Liver (tissue), 8 donors: ENCODE measurements at regions not wholly inside any gene's neighbourhood (a gene's known extent, or its start where the extent isn't known, plus 50 kb on each side); places are given as distances from the start of the nearest gene placed in this dataset.

Source experiments
- DNase-seq: peaks from one replicate; pipeline ENCODE4 v3.0.0-alpha.2; 2017; ENCODE audit warnings: low spot score
- H3K27ac ChIP-seq, 2 donors: one replicate each; pipeline ENCODE4 v1.7.0; 2013; ENCODE audit warnings: inconsistent platforms in 2 of 2, low read length in 2 of 2, control low read depth in 1 of 2, low read depth in 1 of 2, mild to moderate bottlenecking in 1 of 2
- H3K27me3 ChIP-seq, 4 donors: one replicate each; pipeline versions ENCODE4 v1.6.1 to v1.7.0; 2013; ENCODE audit warnings: low read length in 3 of 4, inconsistent platforms in 1 of 4, mild to moderate bottlenecking in 1 of 4, moderate library complexity in 1 of 4; ENCODE audit not compliant: control insufficient read depth in 4 of 4, insufficient read depth in 4 of 4
- H3K36me3 ChIP-seq, 4 donors: one replicate each; pipeline versions ENCODE4 v1.6.1 to v1.7.0; 2013; ENCODE audit warnings: low read length in 3 of 4, mild to moderate bottlenecking in 3 of 4, low read depth in 1 of 4, moderate library complexity in 1 of 4; ENCODE audit not compliant: control insufficient read depth in 4 of 4, insufficient read depth in 3 of 4
- H3K4me1 ChIP-seq, 4 donors: one replicate each; pipeline versions ENCODE4 v1.6.1 to v1.7.0; 2013; ENCODE audit warnings: low read length in 3 of 4, mild to moderate bottlenecking in 3 of 4, moderate library complexity in 1 of 4; ENCODE audit not compliant: control insufficient read depth in 4 of 4, insufficient read depth in 4 of 4
- H3K4me3 ChIP-seq, 3 donors: one replicate each; pipeline versions ENCODE4 v1.6.1 to v1.7.0; 2013; ENCODE audit warnings: low read length in 3 of 3, control low read depth in 1 of 3, low read depth in 1 of 3, mild to moderate bottlenecking in 1 of 3
- H3K9ac ChIP-seq, 2 donors: one replicate each; pipeline ENCODE4 v1.7.0; 2013; ENCODE audit warnings: low read length in 2 of 2, mild to moderate bottlenecking in 2 of 2, moderate library complexity in 2 of 2, control low read depth in 1 of 2, low read depth in 1 of 2
- H3K9me3 ChIP-seq, 4 donors: one replicate each; pipeline versions ENCODE4 v1.6.1 to v1.7.0; 2013; ENCODE audit warnings: low read length in 3 of 4; ENCODE audit not compliant: control insufficient read depth in 4 of 4
- EGR1 ChIP-seq, 2 donors: IDR thresholded peaks; 2 replicates each; pipeline ENCODE4 v1.6.1; 2016 to 2018; ENCODE audit warnings: antibody characterized with exemption in 2 of 2, low read depth in 2 of 2
- FOXA1 ChIP-seq: IDR thresholded peaks from 2 replicates; pipeline ENCODE4 v1.6.1; 2016; ENCODE audit warnings: antibody characterized with exemption
- FOXA2 ChIP-seq: IDR thresholded peaks from 2 replicates; pipeline ENCODE4 v1.6.1; 2016; ENCODE audit warnings: antibody characterized with exemption
- GABPA ChIP-seq, 2 donors: IDR thresholded peaks in 1 of 2; conservative IDR thresholded peaks in 1 of 2; 2 replicates each; pipeline ENCODE4 v1.6.1; 2016; ENCODE audit warnings: antibody characterized with exemption in 2 of 2, mild to moderate bottlenecking in 1 of 2, moderate library complexity in 1 of 2
- HNF4A ChIP-seq, 2 donors: conservative IDR thresholded peaks; 2 replicates each; pipeline ENCODE4 v1.6.1; 2016; ENCODE audit warnings: antibody characterized with exemption in 2 of 2, mild to moderate bottlenecking in 2 of 2
- HNF4G ChIP-seq: IDR thresholded peaks from 2 replicates; pipeline ENCODE4 v1.6.1; 2016; ENCODE audit warnings: antibody characterized with exemption
- JUND ChIP-seq, 2 donors: IDR thresholded peaks; 2 replicates each; pipeline ENCODE4 v1.6.1; 2016; ENCODE audit warnings: antibody characterized with exemption in 2 of 2
- NR2F2 ChIP-seq: IDR thresholded peaks from 2 replicates; pipeline ENCODE4 v1.6.1; 2016; ENCODE audit warnings: antibody characterized with exemption
- RAD21 ChIP-seq, 2 donors: IDR thresholded peaks; 2 replicates each; pipeline ENCODE4 v1.6.1; 2016; ENCODE audit warnings: antibody characterized with exemption in 2 of 2, mild to moderate bottlenecking in 2 of 2
- RXRA ChIP-seq, 2 donors: IDR thresholded peaks; 2 replicates each; pipeline ENCODE4 v1.6.1; 2017 to 2018; ENCODE audit warnings: antibody characterized with exemption in 2 of 2, mild to moderate bottlenecking in 1 of 2
- SP1 ChIP-seq: IDR thresholded peaks from 2 replicates; pipeline ENCODE4 v1.6.1; 2018; ENCODE audit warnings: antibody characterized with exemption, mild to moderate bottlenecking
- TAF1 ChIP-seq: conservative IDR thresholded peaks from 2 replicates; pipeline ENCODE4 v1.6.1; 2016; ENCODE audit warnings: antibody characterized with exemption, mild to moderate bottlenecking
- YY1 ChIP-seq: IDR thresholded peaks from 2 replicates; pipeline ENCODE4 v1.6.1; 2016; ENCODE audit warnings: antibody characterized with exemption, mild to moderate bottlenecking
- WGBS: extraction: QIAGEN DNeasy Blood & Tissue Kit; methylation state at CpG from one replicate; pipeline ENCODE4 v1.1.7; 2013; 5-methylcytosine and 5-hydroxymethylcytosine counted together
- TF ChIP-seq, protein P1 (sequence below): IDR thresholded peaks from 2 replicates; pipeline ENCODE4 v1.6.1; 2016; ENCODE audit warnings: antibody characterized with exemption, mild to moderate bottlenecking
- TF ChIP-seq, protein P2 (sequence below): IDR thresholded peaks from 2 replicates; pipeline ENCODE4 v1.6.1; 2016; ENCODE audit warnings: antibody characterized with exemption
- TF ChIP-seq, protein P3 (sequence below): fragments of 150-350 bp; IDR thresholded peaks from 2 replicates; pipeline ENCODE4 v1.5.1; 2017; ENCODE audit warnings: improper control_type of control experiment, low read depth, low read length; ENCODE audit not compliant: missing input control
- TF ChIP-seq, protein P4 (sequence below): IDR thresholded peaks from 2 replicates; pipeline ENCODE4 v1.6.1; 2016; ENCODE audit warnings: antibody characterized with exemption
- TF ChIP-seq, protein P5 (sequence below): IDR thresholded peaks from 2 replicates; pipeline ENCODE4 v1.6.1; 2016; ENCODE audit warnings: antibody characterized with exemption
- donor health status: healthy.
- donor health status: healthy.
- donor health status: healthy.
- donor health status: healthy.
- donor health status: healthy.

DNA sequence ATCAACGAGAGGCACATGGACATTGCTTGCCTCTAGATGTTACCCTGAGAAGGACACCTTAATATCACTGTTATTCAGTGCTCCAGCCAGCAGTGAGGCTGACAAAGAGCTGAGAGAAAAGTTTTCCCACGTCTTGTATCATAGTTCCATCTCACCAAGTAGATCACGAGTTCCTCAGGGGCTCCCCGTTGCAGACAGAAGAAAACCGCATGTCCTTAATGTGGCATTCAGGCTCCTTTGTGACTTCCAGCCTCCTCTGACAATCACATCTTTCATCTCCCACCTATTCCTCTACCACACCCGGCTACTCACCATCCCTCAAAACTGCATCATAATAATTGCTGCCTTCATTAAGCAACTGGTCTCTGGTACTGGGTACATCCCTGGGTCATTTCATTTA lies 75.3 kb downstream of the DMRTA2 start:
- no peaks in the 10 kb centered on the region for H3K36me3 ChIP-seq
- H3K4me3 ChIP-seq = no peak overlapping the region
- TF ChIP-seq, protein P1, sequence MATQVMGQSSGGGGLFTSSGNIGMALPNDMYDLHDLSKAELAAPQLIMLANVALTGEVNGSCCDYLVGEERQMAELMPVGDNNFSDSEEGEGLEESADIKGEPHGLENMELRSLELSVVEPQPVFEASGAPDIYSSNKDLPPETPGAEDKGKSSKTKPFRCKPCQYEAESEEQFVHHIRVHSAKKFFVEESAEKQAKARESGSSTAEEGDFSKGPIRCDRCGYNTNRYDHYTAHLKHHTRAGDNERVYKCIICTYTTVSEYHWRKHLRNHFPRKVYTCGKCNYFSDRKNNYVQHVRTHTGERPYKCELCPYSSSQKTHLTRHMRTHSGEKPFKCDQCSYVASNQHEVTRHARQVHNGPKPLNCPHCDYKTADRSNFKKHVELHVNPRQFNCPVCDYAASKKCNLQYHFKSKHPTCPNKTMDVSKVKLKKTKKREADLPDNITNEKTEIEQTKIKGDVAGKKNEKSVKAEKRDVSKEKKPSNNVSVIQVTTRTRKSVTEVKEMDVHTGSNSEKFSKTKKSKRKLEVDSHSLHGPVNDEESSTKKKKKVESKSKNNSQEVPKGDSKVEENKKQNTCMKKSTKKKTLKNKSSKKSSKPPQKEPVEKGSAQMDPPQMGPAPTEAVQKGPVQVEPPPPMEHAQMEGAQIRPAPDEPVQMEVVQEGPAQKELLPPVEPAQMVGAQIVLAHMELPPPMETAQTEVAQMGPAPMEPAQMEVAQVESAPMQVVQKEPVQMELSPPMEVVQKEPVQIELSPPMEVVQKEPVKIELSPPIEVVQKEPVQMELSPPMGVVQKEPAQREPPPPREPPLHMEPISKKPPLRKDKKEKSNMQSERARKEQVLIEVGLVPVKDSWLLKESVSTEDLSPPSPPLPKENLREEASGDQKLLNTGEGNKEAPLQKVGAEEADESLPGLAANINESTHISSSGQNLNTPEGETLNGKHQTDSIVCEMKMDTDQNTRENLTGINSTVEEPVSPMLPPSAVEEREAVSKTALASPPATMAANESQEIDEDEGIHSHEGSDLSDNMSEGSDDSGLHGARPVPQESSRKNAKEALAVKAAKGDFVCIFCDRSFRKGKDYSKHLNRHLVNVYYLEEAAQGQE = no peak
- TF ChIP-seq TAF1 (no peak), YY1 (no peak), NR2F2 (no peak), EGR1 (IDR thresholded peaks at IDR 0.05; ENCODE audit: low read depth in 2 of 2) (no peak), JUND (IDR thresholded peaks at IDR 0.05) (no peak), HNF4G (no peak), GABPA (IDR thresholded peaks at IDR 0.05 in 1 of 2, conservative IDR thresholded peaks at IDR 0.05 in 1 of 2) (no peak), FOXA1 (no peak)
- TF ChIP-seq, protein P2, sequence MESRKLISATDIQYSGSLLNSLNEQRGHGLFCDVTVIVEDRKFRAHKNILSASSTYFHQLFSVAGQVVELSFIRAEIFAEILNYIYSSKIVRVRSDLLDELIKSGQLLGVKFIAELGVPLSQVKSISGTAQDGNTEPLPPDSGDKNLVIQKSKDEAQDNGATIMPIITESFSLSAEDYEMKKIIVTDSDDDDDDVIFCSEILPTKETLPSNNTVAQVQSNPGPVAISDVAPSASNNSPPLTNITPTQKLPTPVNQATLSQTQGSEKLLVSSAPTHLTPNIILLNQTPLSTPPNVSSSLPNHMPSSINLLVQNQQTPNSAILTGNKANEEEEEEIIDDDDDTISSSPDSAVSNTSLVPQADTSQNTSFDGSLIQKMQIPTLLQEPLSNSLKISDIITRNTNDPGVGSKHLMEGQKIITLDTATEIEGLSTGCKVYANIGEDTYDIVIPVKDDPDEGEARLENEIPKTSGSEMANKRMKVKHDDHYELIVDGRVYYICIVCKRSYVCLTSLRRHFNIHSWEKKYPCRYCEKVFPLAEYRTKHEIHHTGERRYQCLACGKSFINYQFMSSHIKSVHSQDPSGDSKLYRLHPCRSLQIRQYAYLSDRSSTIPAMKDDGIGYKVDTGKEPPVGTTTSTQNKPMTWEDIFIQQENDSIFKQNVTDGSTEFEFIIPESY = no peak
- H3K27ac ChIP-seq = no peak overlapping the region
- whole genome bisulfite sequencing = 68% methylated on average over 6 of the region's 6 CpGs
- no peak for DNase-seq
- peaks cover 0 to 7% (median under 1%) of the 10 kb centered on the region in 4 donors for H3K27me3 ChIP-seq
- no peak overlapping the region for H3K9ac ChIP-seq
- peaks cover 0 to 5% (median 1%) of the 10 kb centered on the region in 4 donors for H3K9me3 ChIP-seq
- no peaks in the 10 kb centered on the region for H3K4me1 ChIP-seq

DNA sequence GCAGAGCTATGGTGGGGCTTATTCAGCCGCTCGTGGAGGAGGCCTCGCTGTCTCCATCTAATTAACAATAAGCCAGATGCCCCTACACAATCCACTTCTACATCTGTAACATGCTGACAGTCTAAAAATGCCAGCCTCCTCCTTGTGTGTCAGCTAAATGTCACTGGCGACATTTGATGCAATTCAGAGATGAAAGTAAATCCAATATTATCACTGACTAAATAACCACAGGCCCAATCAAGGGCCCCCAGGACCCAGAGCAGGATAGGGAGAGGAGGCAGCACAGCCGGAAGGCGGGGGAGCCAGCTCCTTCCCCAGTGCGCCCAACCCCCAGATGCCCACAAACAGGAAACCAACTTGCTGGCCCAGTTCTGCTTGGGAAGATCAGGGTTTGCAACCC lies 76.6 kb downstream of the DMRTA2 start:
- H3K27ac ChIP-seq = no peak overlapping the region
- H3K27me3 ChIP-seq = peaks cover 0 to 7% (median under 1%) of the 10 kb centered on the region in 4 donors
- TF ChIP-seq FOXA1 (no peak), JUND (IDR thresholded peaks at IDR 0.05) (no peak), YY1 (no peak), SP1 (no peak), TAF1 (no peak), RAD21 (IDR thresholded peaks at IDR 0.05) (no peak), NR2F2 (no peak), HNF4A (conservative IDR thresholded peaks at IDR 0.05) (no peak), EGR1 (IDR thresholded peaks at IDR 0.05; ENCODE audit: low read depth in 2 of 2) (no peak), FOXA2 (no peak), RXRA (IDR thresholded peaks at IDR 0.05) (no peak)
- TF ChIP-seq, protein P2 = no peak
- TF ChIP-seq, protein P3, sequence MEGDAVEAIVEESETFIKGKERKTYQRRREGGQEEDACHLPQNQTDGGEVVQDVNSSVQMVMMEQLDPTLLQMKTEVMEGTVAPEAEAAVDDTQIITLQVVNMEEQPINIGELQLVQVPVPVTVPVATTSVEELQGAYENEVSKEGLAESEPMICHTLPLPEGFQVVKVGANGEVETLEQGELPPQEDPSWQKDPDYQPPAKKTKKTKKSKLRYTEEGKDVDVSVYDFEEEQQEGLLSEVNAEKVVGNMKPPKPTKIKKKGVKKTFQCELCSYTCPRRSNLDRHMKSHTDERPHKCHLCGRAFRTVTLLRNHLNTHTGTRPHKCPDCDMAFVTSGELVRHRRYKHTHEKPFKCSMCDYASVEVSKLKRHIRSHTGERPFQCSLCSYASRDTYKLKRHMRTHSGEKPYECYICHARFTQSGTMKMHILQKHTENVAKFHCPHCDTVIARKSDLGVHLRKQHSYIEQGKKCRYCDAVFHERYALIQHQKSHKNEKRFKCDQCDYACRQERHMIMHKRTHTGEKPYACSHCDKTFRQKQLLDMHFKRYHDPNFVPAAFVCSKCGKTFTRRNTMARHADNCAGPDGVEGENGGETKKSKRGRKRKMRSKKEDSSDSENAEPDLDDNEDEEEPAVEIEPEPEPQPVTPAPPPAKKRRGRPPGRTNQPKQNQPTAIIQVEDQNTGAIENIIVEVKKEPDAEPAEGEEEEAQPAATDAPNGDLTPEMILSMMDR = no peak
- TF ChIP-seq, protein P4, sequence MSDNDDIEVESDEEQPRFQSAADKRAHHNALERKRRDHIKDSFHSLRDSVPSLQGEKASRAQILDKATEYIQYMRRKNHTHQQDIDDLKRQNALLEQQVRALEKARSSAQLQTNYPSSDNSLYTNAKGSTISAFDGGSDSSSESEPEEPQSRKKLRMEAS = no peak
- TF ChIP-seq, protein P5, sequence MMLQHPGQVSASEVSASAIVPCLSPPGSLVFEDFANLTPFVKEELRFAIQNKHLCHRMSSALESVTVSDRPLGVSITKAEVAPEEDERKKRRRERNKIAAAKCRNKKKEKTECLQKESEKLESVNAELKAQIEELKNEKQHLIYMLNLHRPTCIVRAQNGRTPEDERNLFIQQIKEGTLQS = no peak
- TF ChIP-seq, protein P1 = no peak
- peaks cover 0 to 5% (median 1%) of the 10 kb centered on the region in 4 donors for H3K9me3 ChIP-seq
- 74% methylated on average over 7 of the region's 7 CpGs for WGBS
- no peak overlapping the region for H3K4me3 ChIP-seq
- H3K36me3 ChIP-seq = no peaks in the 10 kb centered on the region
- H3K4me1 ChIP-seq = no peaks in the 10 kb centered on the region
- DNase-seq = no peak
- H3K9ac ChIP-seq = no peak overlapping the region
